Progenitor cell of endocrine pancreas (in vitro differentiated cells): ENCODE measurements at regions not wholly inside any gene's neighbourhood (a gene's known extent, or its start where the extent isn't known, plus 50 kb on each side); places are given as distances from the start of the nearest gene placed in this dataset.

Source experiments
- DNase-seq: peaks from one replicate; pipeline ENCODE4 v3.0.0; 2021; ENCODE audit warnings: low spot score; ENCODE audit not compliant: unreplicated experiment
- H3K27ac Mint-ChIP-seq: 2 replicates; pipeline ENCODE4 v1.8.0; 2021; ENCODE audit warnings: mild to moderate bottlenecking, moderate library complexity, mixed read lengths
- H3K27me3 Mint-ChIP-seq: 2 replicates; pipeline ENCODE4 v1.8.0; 2021; ENCODE audit warnings: mixed read lengths
- H3K36me3 Mint-ChIP-seq: 2 replicates; pipeline ENCODE4 v1.8.0; 2022; ENCODE audit warnings: mixed read lengths; ENCODE audit not compliant: insufficient read depth
- H3K4me1 Mint-ChIP-seq: 2 replicates; pipeline ENCODE4 v1.8.0; 2021; ENCODE audit warnings: low read depth, mixed read lengths
- H3K4me3 Mint-ChIP-seq: 2 replicates; pipeline ENCODE4 v1.8.0; 2021; ENCODE audit warnings: low read depth, mild to moderate bottlenecking, moderate library complexity, mixed read lengths
- H3K9me3 Mint-ChIP-seq: 2 replicates; pipeline ENCODE4 v1.8.0; 2021; ENCODE audit warnings: low read depth, mixed read lengths
- CTCF ChIP-seq: fragments of 200-600 bp; sonication (generic); IDR thresholded peaks from one replicate; pipeline ENCODE4 v1.5.0; 2021; ENCODE audit warnings: antibody characterized with exemption, mild to moderate bottlenecking; ENCODE audit not compliant: unreplicated experiment

DNA sequence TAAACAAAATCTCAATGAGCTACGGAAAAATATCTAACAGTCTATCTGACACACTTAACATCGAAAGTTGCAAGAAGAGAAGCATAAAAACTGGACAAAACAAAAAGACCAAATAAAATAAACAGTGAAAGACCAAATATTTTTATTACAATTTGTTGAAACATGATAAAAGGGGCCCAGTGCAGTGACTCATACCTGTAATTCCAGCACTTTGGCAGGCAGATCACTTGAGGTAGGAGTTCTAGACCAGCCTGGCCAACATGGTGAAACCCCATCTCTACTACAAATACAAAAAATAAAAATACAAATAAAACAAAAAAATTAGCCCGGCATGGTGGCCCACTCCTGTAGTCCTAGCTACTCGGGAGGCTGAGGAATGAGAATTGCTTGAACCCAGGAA lies 914.0 kb upstream of the ALCAM start:
- TF ChIP-seq CTCF = no peak
- no peak for DNase-seq
- no peaks in the 10 kb centered on the region for H3K27me3 Mint-ChIP-seq
- H3K36me3 Mint-ChIP-seq = no peaks in the 10 kb centered on the region
- no peak overlapping the region for H3K4me3 Mint-ChIP-seq
- H3K9me3 Mint-ChIP-seq = peaks cover 3% of the 10 kb centered on the region
- H3K27ac Mint-ChIP-seq = no peak overlapping the region
- peaks cover 1% of the 10 kb centered on the region for H3K4me1 Mint-ChIP-seq

GRCh38 chr3:104458657-104459056 lies 908.1 kb upstream of the ALCAM start:
- no peaks in the 10 kb centered on the region for H3K27me3 Mint-ChIP-seq
- H3K4me1 Mint-ChIP-seq = no peaks in the 10 kb centered on the region
- H3K9me3 Mint-ChIP-seq = no peaks in the 10 kb centered on the region
- H3K27ac Mint-ChIP-seq = no peak overlapping the region
- H3K36me3 Mint-ChIP-seq = no peaks in the 10 kb centered on the region
- no peak for TF ChIP-seq CTCF
- no peak overlapping the region for H3K4me3 Mint-ChIP-seq
- no peak for DNase-seq

DNA sequence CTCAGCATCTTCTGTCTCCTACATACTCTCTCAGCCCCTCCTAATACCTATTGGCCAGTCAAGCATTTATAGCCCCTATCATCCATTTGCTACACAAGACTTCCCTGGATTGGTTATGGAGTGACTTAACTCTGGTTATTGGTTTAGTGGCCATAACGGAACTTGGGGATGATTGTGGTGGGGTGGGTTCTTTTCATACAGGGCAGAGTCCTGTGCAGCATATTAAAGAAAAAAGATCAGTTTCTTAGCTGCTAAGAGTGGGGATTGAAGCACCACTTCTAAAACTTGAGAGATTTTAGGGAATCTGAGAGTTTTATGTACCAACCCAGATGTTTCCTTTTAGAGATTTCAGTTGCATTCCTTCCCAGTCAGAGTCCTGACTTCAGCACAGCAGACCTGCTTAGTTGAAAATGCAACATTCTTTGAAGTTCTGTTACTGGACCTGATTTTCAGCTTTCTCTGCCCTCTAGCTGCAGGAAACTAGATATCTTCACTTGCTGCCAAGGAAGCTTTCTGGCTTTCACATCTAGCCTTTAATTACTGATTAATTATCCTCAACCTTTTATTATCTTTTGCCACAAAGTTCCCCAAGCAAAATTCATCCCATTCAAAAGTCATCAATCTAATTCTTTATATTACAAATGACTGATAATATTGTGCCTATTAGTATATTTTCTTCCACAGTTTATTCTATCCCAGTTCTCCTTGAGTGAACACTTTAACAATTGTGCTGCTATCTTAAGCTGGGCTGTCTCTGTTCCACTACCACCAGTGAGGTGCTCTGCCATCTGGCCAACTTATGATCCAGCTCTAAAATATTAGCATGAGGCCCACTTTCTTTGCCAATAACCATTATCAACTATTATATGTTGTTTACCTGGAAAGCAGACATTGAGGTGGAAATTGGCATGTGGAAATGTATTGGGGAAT lies 906.0 kb upstream of the ALCAM start:
- Mint-ChIP-seq H3K4me3 (no peak overlapping the region), H3K36me3 (no peaks in the 10 kb centered on the region), H3K4me1 (no peaks in the 10 kb centered on the region), H3K27ac (peak overlapping the region; percentile 51), H3K9me3 (peaks cover 3% of the 10 kb centered on the region), H3K27me3 (no peaks in the 10 kb centered on the region)
- TF ChIP-seq CTCF = peak; percentile 38
- no peak for DNase-seq

DNA sequence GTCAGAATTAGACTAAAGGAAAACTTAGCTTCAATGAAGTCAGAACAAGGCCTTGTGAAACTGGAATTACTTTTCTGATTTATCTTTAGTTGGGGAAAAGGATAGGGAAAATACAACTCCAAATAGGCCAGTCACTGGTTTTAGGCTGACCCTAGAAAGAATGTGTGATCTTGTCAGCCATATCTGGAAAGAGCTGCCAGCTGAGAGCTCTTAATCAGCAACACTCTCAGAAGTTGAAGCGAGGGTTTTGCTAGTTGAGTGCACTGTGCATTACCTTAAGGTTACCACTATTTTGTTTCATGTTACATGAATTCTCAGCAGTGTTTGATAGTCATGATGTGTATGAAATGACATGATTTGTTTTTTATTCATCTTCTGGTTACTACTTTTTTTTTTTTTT lies 905.3 kb upstream of the ALCAM start:
- Mint-ChIP-seq H3K27ac (no peak overlapping the region), H3K4me3 (no peak overlapping the region)
- no peak for TF ChIP-seq CTCF

DNA sequence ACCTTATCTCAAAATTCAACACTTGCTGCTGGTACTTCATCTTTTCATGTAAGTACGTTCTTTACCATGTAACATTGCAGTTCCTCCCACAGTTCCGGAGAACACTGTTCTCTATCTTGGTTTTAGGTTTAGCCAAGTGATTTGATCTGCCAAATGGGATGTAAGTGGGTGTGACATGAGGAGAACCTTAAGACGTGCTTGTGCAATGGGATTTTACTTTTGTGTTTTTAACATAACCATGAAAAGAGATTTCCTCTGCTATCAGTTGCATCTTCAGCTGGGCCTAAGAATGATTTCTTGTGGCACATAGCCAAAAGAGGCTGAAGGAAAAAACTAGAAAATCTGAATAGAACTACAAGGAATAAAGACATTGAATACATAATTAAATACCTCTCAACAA lies 894.5 kb upstream of the ALCAM start:
- TF ChIP-seq CTCF = no peak
- Mint-ChIP-seq H3K27me3 (no peaks in the 10 kb centered on the region), H3K36me3 (no peaks in the 10 kb centered on the region), H3K4me1 (no peaks in the 10 kb centered on the region), H3K9me3 (peaks cover 18% of the 10 kb centered on the region), H3K27ac (no peak overlapping the region), H3K4me3 (no peak overlapping the region)
- DNase-seq = no peak

More for the DNA sequence above, 905.3 kb upstream of the ALCAM start:
- no peaks in the 10 kb centered on the region for H3K4me1 Mint-ChIP-seq
- peaks cover 4% of the 10 kb centered on the region for H3K9me3 Mint-ChIP-seq
- DNase-seq = no peak
- no peaks in the 10 kb centered on the region for H3K36me3 Mint-ChIP-seq
- no peaks in the 10 kb centered on the region for H3K27me3 Mint-ChIP-seq
